Motor neuron (in vitro differentiated cells): ENCODE measurements at regions not wholly inside any gene's neighbourhood (a gene's known extent, or its start where the extent isn't known, plus 50 kb on each side); places are given as distances from the start of the nearest gene placed in this dataset.
A peak's percentile ranks its signal among the peaks of the same experiment; 100 is the strongest.

Source experiments
- ATAC-seq, 8 experiments: fragments of 200-7000 bp; cut with Tn5 transposase; replicated peaks in 6 of 8; 2 replicates each; pipeline ENCODE4 v1.8.0; 2021; ENCODE audit warnings: mild to moderate bottlenecking in 8 of 8, moderate library complexity in 8 of 8
- H3K27ac ChIP-seq, 2 donors: fragments of 250-450 bp; sonication (Bioruptor Pico); 2 replicates each; pipeline ENCODE4 v1.9.0; 2021; ENCODE audit warnings: antibody characterized with exemption in 2 of 2, mild to moderate bottlenecking in 2 of 2, moderate library complexity in 1 of 2
- H3K4me1 ChIP-seq, 2 donors: fragments of 250-450 bp; sonication (Bioruptor Pico); replicated peaks in 1 of 2; 2 replicates each; pipeline ENCODE4 v1.6.1; 2021; ENCODE audit warnings: antibody characterized with exemption in 2 of 2, mild to moderate bottlenecking in 2 of 2, moderate library complexity in 1 of 2
- H3K4me3 ChIP-seq, 5 donors: fragments of 250-450 bp; sonication (Bioruptor Pico); 2 replicates each; pipeline ENCODE4 v1.9.0; 2021; ENCODE audit warnings: antibody characterized with exemption in 5 of 5, mild to moderate bottlenecking in 5 of 5, moderate library complexity in 4 of 5
- WGBS, 10 experiments: fragments of 450-650 bp; shearing (Covaris generic); methylation state at CpG; one replicate each; pipeline ENCODE4 v1.0.0; 2022; 5-methylcytosine and 5-hydroxymethylcytosine counted together
- in situ Hi-C, 9 experiments: fragments of 400-800 bp; cut with MboI; loops; one replicate each; pipeline ENCODE4 v1.15.0; 2021; ENCODE audit warnings: low sequenced_read_pairs in 9 of 9, low pct_unique_long_range_greater_than_20kb in 2 of 9; ENCODE audit not compliant: unreplicated experiment in 9 of 9

DNA sequence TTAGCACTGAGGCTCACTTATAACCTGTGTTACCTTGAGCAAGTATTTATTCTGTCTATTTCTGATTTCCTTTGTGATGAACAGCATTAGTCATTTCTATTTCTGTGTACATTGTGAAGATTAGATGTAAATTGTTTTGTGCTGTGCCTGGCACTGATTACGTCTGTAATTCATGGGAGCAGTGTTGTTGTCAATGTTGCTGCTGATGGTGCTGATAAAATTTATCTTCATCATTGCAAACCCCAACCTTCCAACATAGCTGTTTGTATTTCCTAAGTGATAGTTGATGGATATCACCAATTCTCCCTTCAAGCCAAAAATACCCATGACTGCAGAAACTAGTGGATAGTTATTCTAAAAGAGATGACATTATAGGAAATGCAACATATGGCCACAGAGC is 400.5 kb upstream of the GRM3 start:
- ATAC-seq: peak in 1 of 8 experiments; percentile 39
- WGBS, 10 experiments: 0 to 100% (median 76%) methylated on average over 1 of the region's 1 CpG; no CpG with 5 or more reads in 2 of the 10 experiments
- in situ Hi-C loops: no loop called here

DNA sequence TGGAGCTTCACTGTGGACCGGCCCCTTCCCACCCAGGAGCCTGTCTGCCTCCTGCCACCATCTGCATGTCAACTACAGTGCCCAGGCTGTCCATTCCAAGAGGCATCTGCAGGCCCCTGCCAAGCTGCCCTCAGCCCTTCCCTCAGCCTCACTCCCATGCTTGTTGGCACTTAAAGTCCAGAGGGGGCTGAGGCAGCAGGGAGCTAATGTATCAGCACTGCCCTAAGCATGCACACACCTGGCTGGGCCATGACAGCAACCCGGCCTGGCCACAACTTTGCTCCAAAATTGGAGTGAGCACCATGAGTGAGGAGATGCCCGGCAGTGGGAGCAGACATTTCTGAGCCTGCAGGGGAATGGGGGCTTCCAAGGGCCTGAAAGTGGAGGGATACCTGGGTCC is 417.5 kb upstream of the GRM3 start:
- no peak for ATAC-seq
- Histone ChIP-seq H3K27ac (no peak overlapping the region), H3K4me1 (no peaks in the 10 kb centered on the region), H3K4me3 (no peak overlapping the region)
- WGBS, 10 experiments: 0 to 100% (median 70%) methylated on average over 1 of the region's 3 CpGs; no CpG with 5 or more reads in 6 of the 10 experiments
- in situ Hi-C loops: no loop called here

More for the DNA sequence above, 400.5 kb upstream of the GRM3 start:
- Histone ChIP-seq H3K27ac (no peak overlapping the region), H3K4me3 (no peak overlapping the region), H3K4me1 (no peaks in the 10 kb centered on the region)

DNA sequence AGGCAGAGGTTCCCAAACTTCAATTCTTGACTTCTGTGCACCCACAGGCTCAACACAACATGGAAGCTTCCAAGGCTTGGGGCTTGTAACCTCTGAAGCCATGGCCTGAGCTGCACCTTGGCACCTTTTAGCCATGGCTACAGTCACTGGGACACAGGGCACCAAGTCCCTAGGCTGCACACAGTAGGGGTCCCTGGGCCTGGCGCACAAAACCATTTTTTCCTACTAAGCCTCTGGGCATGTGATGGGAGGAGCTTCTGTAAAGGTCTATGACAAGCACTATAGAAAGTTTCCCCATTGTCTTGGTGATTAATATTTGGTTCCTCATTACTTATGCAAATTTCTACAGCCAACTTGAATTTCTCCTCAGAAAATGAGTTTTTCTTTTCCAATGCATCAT is 420.9 kb upstream of the GRM3 start:
- ATAC-seq: no peak
- 0 to 100% (median 40%) methylated on average over 1 of the region's 1 CpG; no CpG with 5 or more reads in 5 of the 10 experiments for WGBS, 10 experiments
- no peaks in the 10 kb centered on the region for H3K4me1 ChIP-seq
- H3K27ac ChIP-seq: no peak overlapping the region
- in situ Hi-C loops: no loop called here
- H3K4me3 ChIP-seq: no peak overlapping the region

DNA sequence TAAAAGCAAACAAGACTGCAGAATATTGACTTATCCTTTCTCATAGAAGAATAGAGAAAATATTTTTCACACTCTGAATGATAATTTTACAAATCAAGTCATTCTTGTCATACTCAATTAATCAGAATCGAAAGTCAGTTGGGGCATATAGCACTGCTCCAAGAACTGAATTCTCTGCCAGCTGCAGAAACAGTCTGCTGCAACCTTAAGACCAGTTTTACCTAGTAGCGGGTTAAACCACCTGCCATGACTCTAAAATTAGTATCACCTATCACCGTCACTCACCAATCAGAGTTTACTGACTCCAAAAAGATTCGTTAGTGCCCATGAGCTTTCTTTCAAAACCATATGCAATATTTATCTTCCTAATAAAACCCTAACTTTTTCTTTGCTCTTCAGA is 429.0 kb upstream of the GRM3 start:
- WGBS, 10 experiments: 0 to 100% (median 86%) methylated on average over 1 to 4 of the region's 4 CpGs
- Histone ChIP-seq H3K4me1 (peaks cover 0 to 6% of the 10 kb centered on the region in 2 donors), H3K27ac (no peak overlapping the region), H3K4me3 (no peak overlapping the region)
- ATAC-seq: no peak
- in situ Hi-C loops: no loop called here

DNA sequence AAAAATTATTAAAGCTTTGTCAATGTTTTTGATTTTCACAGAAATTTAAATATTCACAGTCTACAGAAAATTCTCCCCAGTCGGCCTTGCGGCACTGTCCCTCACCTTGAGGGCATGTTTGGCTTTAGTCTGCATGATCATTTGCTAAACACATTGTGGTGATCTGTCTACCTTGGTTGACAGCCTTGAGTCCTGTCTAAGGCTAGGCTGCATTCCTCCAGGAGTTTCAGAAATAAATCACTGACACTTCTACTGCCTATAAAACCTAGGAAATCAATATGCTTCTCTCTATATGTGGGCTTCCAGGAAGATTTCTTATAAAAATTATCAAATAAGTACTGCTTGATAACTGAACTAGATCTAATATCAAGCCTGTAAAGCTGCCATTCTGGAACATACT is 430.7 kb upstream of the GRM3 start:
- Histone ChIP-seq H3K4me3 (no peak overlapping the region), H3K4me1 (peaks cover 0 to 6% of the 10 kb centered on the region in 2 donors), H3K27ac (no peak overlapping the region)
- 17 to 88% (median 57%) methylated on average over 1 to 2 of the region's 2 CpGs; no CpG with 5 or more reads in 1 of the 10 experiments for WGBS, 10 experiments
- ATAC-seq: peak in 3 of 8 experiments; percentile 53 to 64 (median 54)
- in situ Hi-C loops: no loop called here

DNA sequence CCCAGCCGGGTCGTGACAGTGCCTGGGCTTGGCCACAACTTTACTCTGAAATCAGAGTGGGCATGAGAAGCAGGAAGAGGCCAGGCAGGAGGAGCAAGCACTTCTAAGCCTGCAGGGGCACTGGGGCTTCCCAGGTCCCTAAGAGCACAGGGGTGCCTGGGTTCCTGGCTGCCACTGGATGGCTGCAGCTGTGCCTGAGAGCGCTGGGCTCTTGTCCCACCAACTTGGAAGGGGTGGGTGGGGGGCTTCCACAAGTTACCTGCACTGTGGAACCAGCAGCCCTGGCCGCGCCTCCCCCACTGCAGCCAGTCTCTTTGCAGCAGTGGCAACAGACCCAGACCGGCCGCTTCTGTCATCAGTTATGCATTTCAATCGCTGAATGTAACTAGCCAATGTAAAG is 434.7 kb upstream of the GRM3 start:
- H3K4me1 ChIP-seq: peaks cover 0 to 6% of the 10 kb centered on the region in 2 donors
- in situ Hi-C loops: no loop called here
- H3K4me3 ChIP-seq: no peak overlapping the region
- 7 to 100% (median 60%) methylated on average over 1 to 8 of the region's 8 CpGs; no CpG with 5 or more reads in 3 of the 10 experiments for WGBS, 10 experiments
- ATAC-seq: no peak
- no peak overlapping the region for H3K27ac ChIP-seq

DNA sequence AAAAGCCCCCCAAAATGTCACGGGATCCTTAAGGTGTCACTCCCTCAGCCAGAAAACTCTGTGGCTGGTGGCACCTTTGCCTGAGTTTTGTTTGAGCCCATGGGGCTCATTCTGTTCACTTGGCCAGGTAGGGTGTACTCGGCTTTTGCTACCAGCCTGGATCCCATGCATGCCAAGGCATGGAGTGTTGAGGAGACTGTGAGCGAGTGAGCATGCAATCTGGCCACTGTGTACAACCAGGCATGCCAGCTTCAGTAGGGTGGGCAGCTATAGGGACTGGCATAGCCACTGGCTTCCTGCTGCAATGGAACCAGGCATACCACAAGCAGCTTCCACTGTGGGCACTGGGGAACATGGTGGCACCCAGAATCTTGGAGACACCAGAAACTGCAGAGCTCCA is 436.0 kb upstream of the GRM3 start:
- Histone ChIP-seq H3K4me3 (no peak overlapping the region), H3K27ac (no peak overlapping the region), H3K4me1 (no peaks in the 10 kb centered on the region)
- in situ Hi-C loops: no loop called here
- 15 to 100% (median 80%) methylated on average over 1 to 2 of the region's 3 CpGs; no CpG with 5 or more reads in 5 of the 10 experiments for WGBS, 10 experiments
- ATAC-seq: no peak

DNA sequence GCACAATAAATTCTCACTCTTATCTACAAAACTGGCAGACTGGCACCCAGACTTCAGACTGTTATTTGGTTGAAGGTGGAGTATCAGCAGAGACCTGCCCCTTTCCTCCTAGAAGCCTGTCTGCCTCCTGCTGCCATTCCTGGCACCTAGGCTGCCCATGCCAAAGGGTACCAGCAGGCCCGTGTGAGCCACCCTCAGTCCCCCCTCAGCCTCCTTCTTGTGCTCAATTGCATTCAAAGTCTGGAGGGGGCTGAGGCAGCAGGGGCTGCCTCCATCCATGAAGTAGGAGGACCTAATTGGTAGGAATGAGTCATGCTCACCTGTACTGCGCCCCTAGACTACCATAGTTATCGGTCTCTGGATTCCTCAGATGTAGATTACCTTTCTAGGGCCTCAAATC is 440.9 kb upstream of the GRM3 start:
- no peak for ATAC-seq
- Histone ChIP-seq H3K4me1 (no peaks in the 10 kb centered on the region), H3K27ac (no peak overlapping the region), H3K4me3 (no peak overlapping the region)
- WGBS, 10 experiments: 0 to 82% (median 33%) methylated on average over 1 to 3 of the region's 3 CpGs; no CpG with 5 or more reads in 5 of the 10 experiments
- in situ Hi-C loops: no loop called here

DNA sequence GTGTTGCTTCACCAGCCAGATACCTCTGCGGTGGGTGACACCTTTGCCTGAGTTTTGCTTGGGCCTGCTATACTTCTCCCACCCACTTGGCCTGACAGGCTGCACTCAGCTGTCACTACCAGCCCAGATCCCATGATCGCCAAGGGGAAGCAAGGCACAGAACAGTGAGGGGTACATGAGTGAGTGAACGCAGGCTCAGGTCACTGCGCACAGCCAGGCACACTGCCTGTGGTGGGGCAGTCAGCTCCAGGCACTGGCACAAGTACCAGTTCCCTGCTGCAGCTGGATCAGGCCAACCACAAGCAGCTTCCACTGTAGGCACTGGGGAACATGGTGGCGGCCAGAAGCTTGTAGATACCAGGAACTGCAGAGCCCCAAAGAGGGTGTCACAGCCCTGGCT is 441.9 kb upstream of the GRM3 start:
- Histone ChIP-seq H3K4me3 (no peak overlapping the region), H3K4me1 (no peaks in the 10 kb centered on the region), H3K27ac (no peak overlapping the region)
- 13 to 100% (median 93%) methylated on average over 1 to 3 of the region's 5 CpGs; no CpG with 5 or more reads in 4 of the 10 experiments for WGBS, 10 experiments
- ATAC-seq: no peak
- in situ Hi-C loops: no loop called here

DNA sequence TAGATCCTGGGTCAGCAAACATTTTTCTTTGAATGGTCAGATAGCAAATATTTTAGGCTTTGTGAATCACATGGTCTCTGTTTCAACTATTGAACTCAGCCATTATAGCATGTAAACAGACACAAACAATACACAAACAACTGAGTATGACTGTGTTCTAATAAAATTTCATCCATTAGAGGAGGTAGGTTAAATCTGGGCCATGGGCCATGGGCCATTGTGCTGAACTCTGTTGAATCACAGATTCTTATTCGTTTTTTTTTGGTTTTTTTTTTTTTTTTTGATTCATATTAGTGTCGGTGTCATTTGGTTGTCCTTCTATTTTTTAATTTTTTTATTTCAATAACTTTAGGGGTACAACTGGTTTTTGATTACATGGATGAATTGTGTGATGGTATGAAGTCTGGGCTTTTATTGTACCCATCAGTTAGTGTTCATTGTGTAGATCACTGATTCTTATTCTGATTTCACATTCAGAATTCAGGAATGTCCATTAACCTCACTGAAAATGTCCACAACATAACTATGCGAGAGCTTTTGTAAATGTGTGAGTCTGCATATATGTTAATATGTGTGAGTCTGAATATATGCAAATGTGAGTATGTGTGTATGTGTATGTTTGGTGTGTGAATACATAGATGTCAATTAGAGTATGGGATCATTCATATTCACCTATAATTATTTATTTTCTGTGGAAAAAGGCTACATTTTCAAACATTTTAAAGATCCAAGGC is 443.7 kb upstream of the GRM3 start:
- in situ Hi-C loops: no loop called here
- H3K27ac ChIP-seq: no peak overlapping the region
- 0 to 63% (median 48%) methylated on average over 1 to 3 of the region's 3 CpGs for WGBS, 10 experiments
- H3K4me1 ChIP-seq: no peaks in the 10 kb centered on the region
- H3K4me3 ChIP-seq: no peak overlapping the region
- ATAC-seq: peak in 3 of 8 experiments; percentile 58 to 87 (median 76)

DNA sequence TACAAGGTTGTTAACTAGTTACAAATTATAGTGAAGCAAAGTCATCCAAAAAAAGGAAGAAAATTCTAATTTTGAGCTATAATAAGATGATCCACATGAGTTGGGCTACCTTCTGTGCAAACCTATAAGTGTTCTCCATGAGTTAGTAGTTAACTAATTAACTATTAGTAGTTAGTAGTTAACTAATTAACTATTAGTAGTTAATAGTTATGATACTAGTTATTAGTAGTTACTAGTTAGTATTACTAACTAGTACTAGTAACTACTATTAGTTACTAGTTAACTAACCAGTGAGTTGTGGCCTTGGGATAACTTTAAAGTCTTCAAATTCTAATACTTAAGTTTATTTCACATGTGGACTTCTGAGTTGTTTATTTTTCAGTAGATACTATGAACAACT is 453.4 kb upstream of the GRM3 start:
- in situ Hi-C loops: no loop called here
- ATAC-seq: no peak
- no peaks in the 10 kb centered on the region for H3K4me1 ChIP-seq
- H3K27ac ChIP-seq: no peak overlapping the region
- H3K4me3 ChIP-seq: no peak overlapping the region

DNA sequence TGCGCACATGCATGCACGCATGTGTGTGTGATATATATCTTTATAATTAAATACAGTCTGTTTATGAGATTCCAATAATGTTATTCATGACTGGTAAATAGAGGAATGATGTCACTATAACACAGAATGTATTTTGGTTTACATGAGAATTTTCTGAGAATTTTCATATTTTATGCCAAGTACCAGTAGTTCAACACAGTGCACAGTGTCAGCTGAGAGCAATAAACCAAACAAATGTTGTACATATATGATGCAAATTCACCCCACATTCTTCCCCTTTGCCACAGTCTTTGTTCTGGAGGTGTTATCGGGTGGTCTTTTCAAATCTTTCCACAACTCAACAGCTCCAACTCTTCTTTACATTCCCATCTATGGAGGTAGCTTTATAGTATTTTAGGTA is 462.2 kb upstream of the GRM3 start:
- in situ Hi-C loops: no loop called here
- H3K27ac ChIP-seq: no peak overlapping the region
- 17 to 90% (median 50%) methylated on average over 1 to 3 of the region's 3 CpGs; no CpG with 5 or more reads in 1 of the 10 experiments for WGBS, 10 experiments
- no peak overlapping the region for H3K4me3 ChIP-seq
- no peaks in the 10 kb centered on the region for H3K4me1 ChIP-seq
- ATAC-seq: peak in 2 of 8 experiments; percentile 53 to 58

DNA sequence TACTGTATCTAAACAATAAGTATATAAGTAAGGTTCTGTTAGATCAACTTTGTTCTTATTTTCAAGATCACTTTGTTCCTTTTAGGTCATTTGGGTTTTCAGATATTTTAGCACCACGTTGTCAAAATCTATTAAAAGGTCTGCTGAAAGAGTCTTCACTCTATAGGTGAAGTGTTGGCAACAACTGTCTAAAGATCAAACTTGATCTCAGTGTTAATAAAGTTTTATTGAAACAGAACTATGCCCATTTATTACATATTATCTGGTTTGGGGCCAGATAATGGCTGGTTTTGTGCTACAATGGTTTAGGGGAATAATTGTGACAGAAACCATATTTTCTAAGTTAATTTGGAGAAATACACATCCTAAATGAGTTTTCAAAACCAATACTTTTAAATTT is 478.9 kb upstream of the GRM3 start:
- WGBS, 10 experiments: 0 to 89% (median 80%) methylated on average over 1 of the region's 1 CpG; no CpG with 5 or more reads in 1 of the 10 experiments
- Histone ChIP-seq H3K4me3 (no peak overlapping the region), H3K4me1 (peaks cover 0 to 10% of the 10 kb centered on the region in 2 donors), H3K27ac (no peak overlapping the region)
- in situ Hi-C loops: no loop called here
- ATAC-seq: no peak

DNA sequence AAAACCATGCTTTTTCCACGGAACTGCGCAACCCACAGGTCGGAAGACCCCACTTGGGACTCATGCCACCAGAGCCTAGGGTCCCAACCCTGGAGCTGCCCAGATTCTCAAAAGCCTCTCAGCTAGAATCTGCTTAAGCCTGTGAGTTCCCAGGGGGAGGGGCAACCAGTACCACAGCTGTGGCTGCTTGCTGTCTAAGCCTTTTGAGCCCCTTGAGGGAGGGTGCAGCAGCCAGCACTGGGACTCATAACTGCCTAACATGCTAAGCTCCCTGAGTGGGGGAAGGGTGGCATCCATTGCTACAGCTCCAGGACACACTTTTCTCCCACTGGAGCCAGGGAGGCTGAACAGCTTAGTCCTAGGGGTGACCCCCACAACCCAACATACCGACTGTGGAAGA is 485.6 kb upstream of the GRM3 start:
- in situ Hi-C loops: no loop called here
- WGBS, 10 experiments: 20 to 100% (median 100%) methylated on average over 2 of the region's 4 CpGs; no CpG with 5 or more reads in 7 of the 10 experiments
- H3K4me3 ChIP-seq: no peak overlapping the region
- ATAC-seq: no peak
- no peak overlapping the region for H3K27ac ChIP-seq
- H3K4me1 ChIP-seq: no peaks in the 10 kb centered on the region
